ENCODE measurements at regions not wholly inside any gene's neighbourhood (a gene's known extent, or its start where the extent isn't known, plus 50 kb on each side); places are given as distances from the start of the nearest gene placed in this dataset.

- TF ChIP-seq, protein P1, sequence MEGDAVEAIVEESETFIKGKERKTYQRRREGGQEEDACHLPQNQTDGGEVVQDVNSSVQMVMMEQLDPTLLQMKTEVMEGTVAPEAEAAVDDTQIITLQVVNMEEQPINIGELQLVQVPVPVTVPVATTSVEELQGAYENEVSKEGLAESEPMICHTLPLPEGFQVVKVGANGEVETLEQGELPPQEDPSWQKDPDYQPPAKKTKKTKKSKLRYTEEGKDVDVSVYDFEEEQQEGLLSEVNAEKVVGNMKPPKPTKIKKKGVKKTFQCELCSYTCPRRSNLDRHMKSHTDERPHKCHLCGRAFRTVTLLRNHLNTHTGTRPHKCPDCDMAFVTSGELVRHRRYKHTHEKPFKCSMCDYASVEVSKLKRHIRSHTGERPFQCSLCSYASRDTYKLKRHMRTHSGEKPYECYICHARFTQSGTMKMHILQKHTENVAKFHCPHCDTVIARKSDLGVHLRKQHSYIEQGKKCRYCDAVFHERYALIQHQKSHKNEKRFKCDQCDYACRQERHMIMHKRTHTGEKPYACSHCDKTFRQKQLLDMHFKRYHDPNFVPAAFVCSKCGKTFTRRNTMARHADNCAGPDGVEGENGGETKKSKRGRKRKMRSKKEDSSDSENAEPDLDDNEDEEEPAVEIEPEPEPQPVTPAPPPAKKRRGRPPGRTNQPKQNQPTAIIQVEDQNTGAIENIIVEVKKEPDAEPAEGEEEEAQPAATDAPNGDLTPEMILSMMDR (IDR thresholded peaks at IDR 0.05): no peak
- TF ChIP-seq POLR2AphosphoS5 (IDR thresholded peaks at IDR 0.05) (no peak), POLR2A (IDR thresholded peaks at IDR 0.05) (no peak)
- no peak overlapping the region for H3K27ac ChIP-seq
- DNase-seq (ENCODE audit: low spot score in 2 of 2): no peak
- intact Hi-C loops (cut with DNase I; ENCODE audit: low total_unique reads): no loop called here
- H3K4me1 ChIP-seq: no peaks in the 10 kb centered on the region
- no peaks in the 10 kb centered on the region for H3K36me3 ChIP-seq
- H3K4me3 ChIP-seq: no peak overlapping the region
- no peaks in the 10 kb centered on the region for H3K27me3 ChIP-seq
- H3K9me3 ChIP-seq: no peaks in the 10 kb centered on the region
Measured at GRCh38 chr20:6560978-6561377, 206.5 kb upstream of the BMP2 start.

DNA sequence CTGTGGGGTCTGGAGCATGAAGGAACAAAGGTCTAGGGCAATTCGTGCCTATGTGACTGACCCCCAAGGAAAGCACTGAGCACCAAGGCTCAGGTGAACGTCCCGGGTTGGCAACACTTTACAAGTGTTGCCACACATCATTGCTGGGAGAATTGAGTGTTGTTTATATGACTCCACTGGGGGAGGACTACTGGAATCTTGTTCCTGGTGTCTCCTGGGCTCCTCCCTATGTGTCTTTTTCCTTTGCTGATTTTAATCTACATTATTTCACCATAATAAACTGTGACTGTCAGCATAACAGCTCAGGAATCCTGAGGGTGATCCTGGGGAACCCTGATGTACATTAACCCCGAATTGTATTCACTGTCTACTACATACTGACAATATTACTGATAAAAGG lies 207.7 kb upstream of the BMP2 start:
- intact Hi-C loops (cut with DNase I; ENCODE audit: low total_unique reads): no loop called here
- no peak overlapping the region for H3K4me3 ChIP-seq
- no peaks in the 10 kb centered on the region for H3K27me3 ChIP-seq
- no peaks in the 10 kb centered on the region for H3K36me3 ChIP-seq
- no peak overlapping the region for H3K27ac ChIP-seq
- no peak for DNase-seq (ENCODE audit: low spot score in 2 of 2)
- H3K4me1 ChIP-seq: no peaks in the 10 kb centered on the region
- no peak for TF ChIP-seq POLR2A (IDR thresholded peaks at IDR 0.05)
- no peaks in the 10 kb centered on the region for H3K9me3 ChIP-seq

GRCh38 chr20:6558341-6558740 lies 209.1 kb upstream of the BMP2 start:
- Histone ChIP-seq H3K9me3 (no peaks in the 10 kb centered on the region), H3K36me3 (no peaks in the 10 kb centered on the region), H3K4me3 (no peak overlapping the region), H3K27ac (no peak overlapping the region), H3K4me1 (no peaks in the 10 kb centered on the region), H3K27me3 (no peaks in the 10 kb centered on the region)
- intact Hi-C loops (cut with DNase I; ENCODE audit: low total_unique reads): no loop called here
- DNase-seq (ENCODE audit: low spot score in 2 of 2): no peak
- TF ChIP-seq POLR2A (IDR thresholded peaks at IDR 0.05): no peak
- TF ChIP-seq POLR2AphosphoS5 (IDR thresholded peaks at IDR 0.05): no peak
- TF ChIP-seq, protein P1 (IDR thresholded peaks at IDR 0.05): no peak

DNA sequence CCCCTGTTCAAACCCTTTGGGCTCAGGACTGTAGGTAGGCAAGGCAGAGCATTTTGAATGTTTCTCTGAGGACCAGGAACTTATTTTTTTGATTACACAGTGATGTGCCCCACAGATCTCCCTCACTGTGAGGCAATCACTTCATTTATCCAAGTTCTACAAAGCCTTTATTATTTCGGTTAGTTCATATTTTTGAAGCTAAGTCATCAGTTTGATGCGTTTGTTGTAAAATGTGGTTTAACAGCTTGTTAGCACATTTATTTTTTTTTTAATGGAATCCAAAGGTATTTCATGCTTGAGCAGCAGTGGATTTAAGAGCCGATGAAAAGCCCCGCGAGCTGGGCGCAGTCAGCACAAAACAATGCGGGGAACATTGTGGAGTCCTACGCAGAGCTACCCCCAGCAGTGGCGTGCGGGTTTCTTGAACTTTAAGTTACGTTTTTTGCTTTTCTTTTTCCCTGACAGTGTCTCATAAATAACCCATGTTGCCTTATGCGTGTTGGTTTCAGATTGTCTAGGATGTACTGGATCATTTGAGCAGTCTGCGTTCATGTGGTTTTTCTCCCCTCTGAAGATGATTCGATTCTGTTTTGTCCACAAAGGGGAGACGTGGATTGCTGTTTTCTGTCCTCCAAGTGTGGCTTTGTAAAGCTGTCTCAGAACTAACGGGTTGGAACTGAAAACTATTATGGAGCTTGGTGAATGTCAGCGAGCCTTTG lies 233.6 kb upstream of the BMP2 start:
- no peaks in the 10 kb centered on the region for H3K27me3 ChIP-seq
- H3K27ac ChIP-seq: no peak overlapping the region
- DNase-seq (ENCODE audit: low spot score in 2 of 2): no peak
- H3K4me3 ChIP-seq: peak overlapping the region in 2 of 3 donors; percentile 7 to 13
- intact Hi-C loops (cut with DNase I; ENCODE audit: low total_unique reads): no loop called here
- H3K4me1 ChIP-seq: no peaks in the 10 kb centered on the region
- H3K36me3 ChIP-seq: no peaks in the 10 kb centered on the region
- H3K9me3 ChIP-seq: no peaks in the 10 kb centered on the region
- TF ChIP-seq POLR2A (IDR thresholded peaks at IDR 0.05) (no peak), POLR2AphosphoS5 (IDR thresholded peaks at IDR 0.05) (no peak)
- TF ChIP-seq, protein P1 (IDR thresholded peaks at IDR 0.05): no peak

DNA sequence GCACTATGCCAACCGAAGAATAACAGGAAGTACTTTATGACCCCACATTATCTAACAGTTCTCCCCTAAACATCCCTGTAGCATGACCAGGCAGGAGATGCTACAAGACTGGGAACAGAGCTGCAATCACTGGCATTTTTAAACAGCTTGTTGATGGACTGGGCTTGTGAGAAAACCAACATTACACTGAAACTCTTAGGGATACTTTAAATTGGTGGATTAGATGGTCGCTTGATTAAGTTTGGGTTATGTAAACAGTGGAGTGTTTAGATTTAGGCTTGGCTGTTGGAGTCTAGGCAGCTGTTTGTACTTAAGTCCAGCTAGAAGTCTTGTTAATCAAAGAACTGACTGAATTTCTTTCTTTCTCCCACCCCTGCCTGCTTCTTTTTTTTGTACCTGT lies 234.1 kb upstream of the BMP2 start:
- Histone ChIP-seq H3K27me3 (no peaks in the 10 kb centered on the region), H3K36me3 (no peaks in the 10 kb centered on the region), H3K4me1 (no peaks in the 10 kb centered on the region), H3K4me3 (no peak overlapping the region), H3K27ac (no peak overlapping the region), H3K9me3 (no peaks in the 10 kb centered on the region)
- TF ChIP-seq, protein P1 (IDR thresholded peaks at IDR 0.05): no peak
- TF ChIP-seq POLR2A (IDR thresholded peaks at IDR 0.05): no peak
- no peak for TF ChIP-seq POLR2AphosphoS5 (IDR thresholded peaks at IDR 0.05)
- intact Hi-C loops (cut with DNase I; ENCODE audit: low total_unique reads): no loop called here
- DNase-seq (ENCODE audit: low spot score in 2 of 2): no peak

Measured in breast epithelium (tissue), 4 donors.